SK-N-SH treated with all-trans-retinoic acid at 6 μM for 48 hours (cell line): ENCODE measurements at regions not wholly inside any gene's neighbourhood (a gene's known extent, or its start where the extent isn't known, plus 50 kb on each side); places are given as distances from the start of the nearest gene placed in this dataset.

Experiments used
- CSDC2 ChIP-seq: fragments of 250-450 bp; sonication (Bioruptor Pico); IDR thresholded peaks from 2 replicates; pipeline ENCODE4 v1.5.0; 2020; ENCODE audit warnings: mild to moderate bottlenecking, moderate library complexity
- ZNF8 ChIP-seq: fragments of 450-650 bp; formaldehyde crosslinking; IDR thresholded peaks from 2 replicates; pipeline ENCODE4 v1.5.0; 2020; ENCODE audit warnings: mild to moderate bottlenecking, moderate library complexity

- TF ChIP-seq ZNF8 (CRISPR knock-in tag) (no peak), CSDC2 (CRISPR knock-in tag) (no peak)
These were observed 82.6 kb upstream of the PCGF5 start for GRCh38 chr10:91137822-91138221.
